Panc1 (cell line): ENCODE measurements at regions not wholly inside any gene's neighbourhood (a gene's known extent, or its start where the extent isn't known, plus 50 kb on each side); places are given as distances from the start of the nearest gene placed in this dataset.

Experiments
- ATAC-seq: fragments of 200-7000 bp; cut with Tn5 transposase; 2 replicates; pipeline ENCODE4 v1.9.1; 2020; ENCODE audit warnings: mild to moderate bottlenecking, moderate library complexity
- BruUV-seq: library from RNA; stranded (reverse); fragments of 400-500 nt; replicated peaks from 2 replicates; lab custom pipeline; 2021; lab: Mats Ljungman, UMichigan
- CTCF ChIA-PET: fragments of 300-600 bp; sonication (Branson Sonifier 250); formaldehyde crosslinking; loops from one replicate; lab custom pipeline; 2022; ENCODE audit warnings: antibody characterized with exemption; lab: Charles Lee
- POLR2A ChIA-PET: fragments of 300-600 bp; sonication (Branson Sonifier 250); formaldehyde crosslinking; loops from one replicate; lab custom pipeline; 2022; ENCODE audit warnings: antibody characterized with exemption; lab: Charles Lee
- DNase-seq: peaks from one replicate; pipeline ENCODE4 v3.0.0-alpha.2; 2010; ENCODE audit warnings: low read depth, low spot score
- H3K27ac ChIP-seq: 2 replicates; pipeline ENCODE4 v1.5.1; 2011; ENCODE audit warnings: mild to moderate bottlenecking, low read length, inconsistent platforms
- H3K27me3 ChIP-seq: fragments of 200-500 bp; sonication (Bioruptor generic); 2 replicates; pipeline ENCODE4 v1.6.0; 2014; ENCODE audit warnings: low read length, inconsistent platforms; ENCODE audit not compliant: control insufficient read depth, insufficient read depth
- H3K36me3 ChIP-seq: fragments of 200-500 bp; sonication (Bioruptor generic); 2 replicates; pipeline ENCODE4 v1.5.1; 2014; ENCODE audit warnings: inconsistent platforms, mild to moderate bottlenecking, low read length, moderate library complexity; ENCODE audit not compliant: control insufficient read depth, insufficient read depth
- H3K4me1 ChIP-seq: 2 replicates; pipeline ENCODE4 v1.5.1; 2011; ENCODE audit warnings: inconsistent platforms, mild to moderate bottlenecking, low read length, moderate library complexity; ENCODE audit not compliant: control insufficient read depth, insufficient read depth
- H3K4me3 ChIP-seq, 2 experiments: 2 replicates each; pipeline ENCODE4 v1.5.1; 2011 to 2012; ENCODE audit warnings: low read depth in 2 of 2, low read length in 2 of 2, mild to moderate bottlenecking in 2 of 2, inconsistent platforms in 1 of 2, moderate library complexity in 1 of 2
- H3K9me3 ChIP-seq: fragments of 200-500 bp; sonication (Bioruptor generic); 2 replicates; pipeline ENCODE4 v1.5.1; 2014; ENCODE audit warnings: low read depth, mild to moderate bottlenecking, inconsistent platforms, low read length, moderate library complexity; ENCODE audit not compliant: control insufficient read depth, insufficient read depth
- POLR2AphosphoS5 ChIP-seq: IDR thresholded peaks from 2 replicates; pipeline ENCODE4 v1.6.1; 2012; ENCODE audit warnings: mild to moderate bottlenecking, low read depth, low read length, moderate library complexity
- SIN3A ChIP-seq: IDR thresholded peaks from 2 replicates; pipeline ENCODE4 v1.6.1; 2012; ENCODE audit warnings: low read depth, mild to moderate bottlenecking, low read length, moderate library complexity, borderline replicate concordance; ENCODE audit not compliant: insufficient read depth
- TCF7L2 ChIP-seq: IDR thresholded peaks from 2 replicates; pipeline ENCODE4 v1.6.1; 2011; ENCODE audit warnings: mild to moderate bottlenecking, low read depth, low read length, inconsistent platforms
- in situ Hi-C: cut with HindIII; loops from 2 replicates; pipeline ENCODE4 v1.10.0; 2016; ENCODE audit warnings: low sequenced_read_pairs, low pct_unique_long_range_greater_than_20kb
- intact Hi-C: fragments of 100-400 bp; cut with micrococcal nuclease; formaldehyde crosslinking; loops from one replicate; pipeline ENCODE4 v1.10.0; 2022; ENCODE audit not compliant: unreplicated experiment
- TF ChIP-seq, protein P1 (sequence below), 2 experiments: IDR thresholded peaks; 2 replicates each; pipeline ENCODE4 v1.6.1; 2011 to 2012; ENCODE audit warnings: low read depth in 2 of 2, control low read depth in 1 of 2, low read length in 1 of 2, mild to moderate bottlenecking in 1 of 2, moderate library complexity in 1 of 2; ENCODE audit not compliant: insufficient read depth in 1 of 2
- TF ChIP-seq, protein P2 (sequence below): fragments of 450-650 bp; IDR thresholded peaks from 2 replicates; pipeline ENCODE4 v1.5.1; 2017; ENCODE audit warnings: mild to moderate bottlenecking

DNA sequence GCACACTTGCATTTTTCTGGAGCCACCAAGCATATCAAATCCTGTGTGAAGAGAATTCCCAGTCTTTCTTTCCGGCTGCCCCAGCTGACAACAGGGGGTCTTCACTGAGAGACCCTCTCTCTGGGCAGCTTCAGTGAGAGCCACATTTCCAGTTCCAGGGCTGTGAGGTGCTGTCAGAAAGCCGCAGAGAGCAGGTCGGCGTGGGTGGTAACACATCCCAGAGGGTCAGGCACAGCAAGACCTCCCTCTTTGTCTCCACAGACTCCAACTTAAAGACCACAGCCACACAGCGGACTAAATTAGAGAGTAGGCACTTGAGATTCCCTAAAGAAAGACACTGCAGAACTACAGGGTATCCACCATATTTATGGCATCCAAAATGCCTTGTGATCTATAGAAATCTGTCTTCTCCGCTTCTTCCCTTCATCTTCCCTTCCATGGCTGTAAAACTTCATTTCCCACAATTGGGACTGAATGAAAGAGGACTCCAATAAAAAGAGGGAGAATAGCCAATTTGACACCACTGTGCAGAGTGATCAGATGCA is 116.0 kb upstream of the C7orf33 start:
- Histone ChIP-seq H3K27ac (no peak overlapping the region), H3K27me3 (peaks cover 17% of the 10 kb centered on the region), H3K36me3 (no peaks in the 10 kb centered on the region), H3K4me1 (no peaks in the 10 kb centered on the region), H3K4me3 (no peak overlapping the region), H3K9me3 (no peaks in the 10 kb centered on the region)
- TF ChIP-seq POLR2AphosphoS5: no peak
- no peak for TF ChIP-seq SIN3A
- TF ChIP-seq TCF7L2: no peak
- TF ChIP-seq, protein P1, sequence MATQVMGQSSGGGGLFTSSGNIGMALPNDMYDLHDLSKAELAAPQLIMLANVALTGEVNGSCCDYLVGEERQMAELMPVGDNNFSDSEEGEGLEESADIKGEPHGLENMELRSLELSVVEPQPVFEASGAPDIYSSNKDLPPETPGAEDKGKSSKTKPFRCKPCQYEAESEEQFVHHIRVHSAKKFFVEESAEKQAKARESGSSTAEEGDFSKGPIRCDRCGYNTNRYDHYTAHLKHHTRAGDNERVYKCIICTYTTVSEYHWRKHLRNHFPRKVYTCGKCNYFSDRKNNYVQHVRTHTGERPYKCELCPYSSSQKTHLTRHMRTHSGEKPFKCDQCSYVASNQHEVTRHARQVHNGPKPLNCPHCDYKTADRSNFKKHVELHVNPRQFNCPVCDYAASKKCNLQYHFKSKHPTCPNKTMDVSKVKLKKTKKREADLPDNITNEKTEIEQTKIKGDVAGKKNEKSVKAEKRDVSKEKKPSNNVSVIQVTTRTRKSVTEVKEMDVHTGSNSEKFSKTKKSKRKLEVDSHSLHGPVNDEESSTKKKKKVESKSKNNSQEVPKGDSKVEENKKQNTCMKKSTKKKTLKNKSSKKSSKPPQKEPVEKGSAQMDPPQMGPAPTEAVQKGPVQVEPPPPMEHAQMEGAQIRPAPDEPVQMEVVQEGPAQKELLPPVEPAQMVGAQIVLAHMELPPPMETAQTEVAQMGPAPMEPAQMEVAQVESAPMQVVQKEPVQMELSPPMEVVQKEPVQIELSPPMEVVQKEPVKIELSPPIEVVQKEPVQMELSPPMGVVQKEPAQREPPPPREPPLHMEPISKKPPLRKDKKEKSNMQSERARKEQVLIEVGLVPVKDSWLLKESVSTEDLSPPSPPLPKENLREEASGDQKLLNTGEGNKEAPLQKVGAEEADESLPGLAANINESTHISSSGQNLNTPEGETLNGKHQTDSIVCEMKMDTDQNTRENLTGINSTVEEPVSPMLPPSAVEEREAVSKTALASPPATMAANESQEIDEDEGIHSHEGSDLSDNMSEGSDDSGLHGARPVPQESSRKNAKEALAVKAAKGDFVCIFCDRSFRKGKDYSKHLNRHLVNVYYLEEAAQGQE (IDR thresholded peaks at IDR 0.05; ENCODE audit: insufficient read depth in 1 of 2, low read depth in 2 of 2, low read length in 1 of 2): no peak
- TF ChIP-seq, protein P2, sequence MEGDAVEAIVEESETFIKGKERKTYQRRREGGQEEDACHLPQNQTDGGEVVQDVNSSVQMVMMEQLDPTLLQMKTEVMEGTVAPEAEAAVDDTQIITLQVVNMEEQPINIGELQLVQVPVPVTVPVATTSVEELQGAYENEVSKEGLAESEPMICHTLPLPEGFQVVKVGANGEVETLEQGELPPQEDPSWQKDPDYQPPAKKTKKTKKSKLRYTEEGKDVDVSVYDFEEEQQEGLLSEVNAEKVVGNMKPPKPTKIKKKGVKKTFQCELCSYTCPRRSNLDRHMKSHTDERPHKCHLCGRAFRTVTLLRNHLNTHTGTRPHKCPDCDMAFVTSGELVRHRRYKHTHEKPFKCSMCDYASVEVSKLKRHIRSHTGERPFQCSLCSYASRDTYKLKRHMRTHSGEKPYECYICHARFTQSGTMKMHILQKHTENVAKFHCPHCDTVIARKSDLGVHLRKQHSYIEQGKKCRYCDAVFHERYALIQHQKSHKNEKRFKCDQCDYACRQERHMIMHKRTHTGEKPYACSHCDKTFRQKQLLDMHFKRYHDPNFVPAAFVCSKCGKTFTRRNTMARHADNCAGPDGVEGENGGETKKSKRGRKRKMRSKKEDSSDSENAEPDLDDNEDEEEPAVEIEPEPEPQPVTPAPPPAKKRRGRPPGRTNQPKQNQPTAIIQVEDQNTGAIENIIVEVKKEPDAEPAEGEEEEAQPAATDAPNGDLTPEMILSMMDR: no peak
- in situ Hi-C loops (no loop called here), intact Hi-C loops (no loop called here)
- BruUV-seq: no TSS peak
- POLR2A ChIA-PET: no interaction called here
- DNase-seq: no peak
- no peak for ATAC-seq
- CTCF ChIA-PET: no interaction called here

DNA sequence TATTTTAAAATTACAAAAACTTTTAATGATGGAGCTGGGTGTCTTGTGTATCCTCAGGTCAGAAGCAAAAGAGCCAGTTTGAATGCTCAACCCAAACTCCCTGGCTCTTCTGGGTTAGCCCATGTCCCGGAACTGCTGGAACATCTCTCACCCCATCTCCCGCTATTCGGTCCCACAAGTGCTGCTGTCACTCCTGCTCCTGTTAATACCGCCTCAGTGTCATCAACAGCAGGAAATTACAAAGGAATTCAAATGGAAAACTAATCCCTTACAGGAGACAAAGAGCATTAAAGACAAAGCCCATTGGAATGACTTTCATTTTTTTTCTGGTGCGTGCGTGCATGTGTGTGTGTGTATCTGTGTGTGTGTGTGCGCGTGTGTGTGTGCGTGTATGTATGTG is 112.0 kb upstream of the C7orf33 start:
- Histone ChIP-seq H3K27ac (no peak overlapping the region), H3K4me1 (no peaks in the 10 kb centered on the region), H3K4me3 (no peak overlapping the region), H3K36me3 (no peaks in the 10 kb centered on the region), H3K9me3 (no peaks in the 10 kb centered on the region), H3K27me3 (peaks cover 13% of the 10 kb centered on the region)
- TF ChIP-seq, protein P1 (IDR thresholded peaks at IDR 0.05; ENCODE audit: insufficient read depth in 1 of 2, low read depth in 2 of 2, low read length in 1 of 2): no peak
- TF ChIP-seq TCF7L2 (no peak), SIN3A (no peak), POLR2AphosphoS5 (no peak)
- no TSS peak for BruUV-seq
- intact Hi-C loops (no loop called here), in situ Hi-C loops (no loop called here)
- DNase-seq (no peak), ATAC-seq (no peak)
- CTCF ChIA-PET: no interaction called here
- POLR2A ChIA-PET: no interaction called here
